HEK293 (cell line): ENCODE measurements at regions not wholly inside any gene's neighbourhood (a gene's known extent, or its start where the extent isn't known, plus 50 kb on each side); places are given as distances from the start of the nearest gene placed in this dataset.

Experiments
- ZBTB20 ChIP-seq: fragments of 450-650 bp; formaldehyde crosslinking; IDR thresholded peaks from 2 replicates; pipeline ENCODE4 v1.5.1; 2016; ENCODE audit warnings: missing biosample characterization, missing genetic modification characterization
- ZBTB7A ChIP-seq: fragments of 450-650 bp; formaldehyde crosslinking; IDR thresholded peaks from 2 replicates; pipeline ENCODE4 v1.5.1; 2016; ENCODE audit warnings: low read depth, missing biosample characterization, missing genetic modification characterization
- TF ChIP-seq, protein P1 (sequence below): fragments of 450-650 bp; formaldehyde crosslinking; IDR thresholded peaks from 2 replicates; pipeline ENCODE4 v1.5.1; 2016; ENCODE audit warnings: missing biosample characterization, missing genetic modification characterization

DNA sequence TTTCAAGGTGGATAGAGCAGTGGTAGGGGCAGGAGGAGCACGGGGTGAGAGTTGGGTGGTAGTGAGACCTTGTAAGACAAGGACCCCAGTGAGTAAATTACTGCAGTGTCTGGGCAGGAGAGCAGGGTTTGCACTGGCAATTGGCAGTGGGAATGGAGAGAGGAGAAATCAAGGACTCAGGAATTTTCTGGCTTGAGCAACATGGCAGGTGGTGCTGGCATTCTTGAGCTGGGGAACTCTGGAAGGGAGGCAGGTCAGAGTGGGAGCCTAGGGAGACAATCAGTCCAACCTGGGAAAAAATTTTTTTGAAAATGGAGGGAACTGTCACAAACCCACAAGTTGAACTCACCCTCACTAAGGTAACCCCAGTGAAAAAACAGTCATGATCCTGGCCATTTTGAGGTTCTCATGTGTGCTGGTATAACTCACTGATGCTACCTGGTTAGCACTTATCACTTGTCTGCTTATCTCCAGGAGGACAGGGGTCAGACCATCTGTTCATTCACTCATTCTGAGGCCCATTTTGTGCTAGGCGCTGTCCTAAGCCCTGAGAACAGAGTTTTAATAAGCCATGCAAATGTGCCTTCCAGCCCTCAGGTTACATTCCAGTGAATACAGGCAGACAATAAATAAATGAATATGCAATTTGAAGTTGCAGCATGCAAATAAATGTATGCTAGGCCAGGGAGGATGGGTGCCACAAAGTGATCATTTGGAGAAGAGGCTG, 92.2 kb upstream of the SEC11C start:
- no peak for TF ChIP-seq ZBTB7A (tag by site-specific recombination)
- TF ChIP-seq, protein P1, sequence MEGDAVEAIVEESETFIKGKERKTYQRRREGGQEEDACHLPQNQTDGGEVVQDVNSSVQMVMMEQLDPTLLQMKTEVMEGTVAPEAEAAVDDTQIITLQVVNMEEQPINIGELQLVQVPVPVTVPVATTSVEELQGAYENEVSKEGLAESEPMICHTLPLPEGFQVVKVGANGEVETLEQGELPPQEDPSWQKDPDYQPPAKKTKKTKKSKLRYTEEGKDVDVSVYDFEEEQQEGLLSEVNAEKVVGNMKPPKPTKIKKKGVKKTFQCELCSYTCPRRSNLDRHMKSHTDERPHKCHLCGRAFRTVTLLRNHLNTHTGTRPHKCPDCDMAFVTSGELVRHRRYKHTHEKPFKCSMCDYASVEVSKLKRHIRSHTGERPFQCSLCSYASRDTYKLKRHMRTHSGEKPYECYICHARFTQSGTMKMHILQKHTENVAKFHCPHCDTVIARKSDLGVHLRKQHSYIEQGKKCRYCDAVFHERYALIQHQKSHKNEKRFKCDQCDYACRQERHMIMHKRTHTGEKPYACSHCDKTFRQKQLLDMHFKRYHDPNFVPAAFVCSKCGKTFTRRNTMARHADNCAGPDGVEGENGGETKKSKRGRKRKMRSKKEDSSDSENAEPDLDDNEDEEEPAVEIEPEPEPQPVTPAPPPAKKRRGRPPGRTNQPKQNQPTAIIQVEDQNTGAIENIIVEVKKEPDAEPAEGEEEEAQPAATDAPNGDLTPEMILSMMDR = no peak
- TF ChIP-seq ZBTB20 = no peak
